OCI-LY1 (cell line): ENCODE measurements at regions not wholly inside any gene's neighbourhood (a gene's known extent, or its start where the extent isn't known, plus 50 kb on each side); places are given as distances from the start of the nearest gene placed in this dataset.
"Not testable (repeated sequence)": the region's sequence is repeated elsewhere in the genome, so short reads cannot be mapped to it uniquely, and the experiment has no call there.

Experiments
- CTCF ChIP-seq: fragments of 200-600 bp; sonication (generic), shearing (Covaris generic); IDR thresholded peaks from 2 replicates; pipeline ENCODE4 v1.5.1; 2017; ENCODE audit warnings: mild to moderate bottlenecking, antibody characterized with exemption, low read length, moderate library complexity, mixed read lengths
- EZH2 ChIP-seq: fragments of 200-600 bp; sonication (generic), shearing (Covaris generic); IDR thresholded peaks from 2 replicates; pipeline ENCODE4 v1.8.0; 2017; ENCODE audit warnings: borderline replicate concordance, mixed run types, mild to moderate bottlenecking, antibody characterized with exemption, low read length, moderate library complexity, mixed read lengths

DNA sequence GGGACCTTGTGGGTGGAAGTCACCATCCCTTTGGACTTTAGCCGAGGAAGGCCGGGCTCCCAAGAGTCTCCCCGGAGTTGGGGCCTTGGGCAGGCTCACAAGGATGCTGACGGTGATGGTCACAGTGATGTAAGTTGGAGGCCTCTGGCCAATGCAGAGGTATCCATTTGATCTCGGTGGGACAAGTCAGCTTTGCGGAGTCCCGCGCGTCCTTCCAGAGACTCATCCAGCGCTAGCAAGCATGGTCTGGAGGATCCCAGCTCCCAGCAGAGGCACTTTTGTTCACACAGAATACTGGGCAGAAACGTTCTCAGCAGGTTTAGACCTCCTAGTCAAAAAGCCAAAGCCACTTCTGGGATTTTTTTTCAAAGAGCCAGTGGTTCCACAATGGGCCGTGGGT lies 103.8 kb upstream of the ANKRD30BL start:
- TF ChIP-seq CTCF, EZH2: not testable (repeated sequence)
